Endothelial cell of umbilical vein (primary cell): ENCODE measurements at regions not wholly inside any gene's neighbourhood (a gene's known extent, or its start where the extent isn't known, plus 50 kb on each side); places are given as distances from the start of the nearest gene placed in this dataset.

Experiments used
- CTCF ChIP-seq, 2 donors: IDR thresholded peaks; 1 replicate in 1 of 2; 2 replicates in 1 of 2; pipeline ENCODE4 v1.5.1; 2011; ENCODE audit warnings: low read length in 2 of 2, mild to moderate bottlenecking in 2 of 2, moderate library complexity in 2 of 2, control low read depth in 1 of 2, inconsistent platforms in 1 of 2, low read depth in 1 of 2; ENCODE audit not compliant: insufficient read depth in 1 of 2; ENCODE audit errors: extremely low read depth in 1 of 2
- POLR2A ChIP-seq: IDR thresholded peaks from 2 replicates; pipeline ENCODE4 v1.6.1; 2012; ENCODE audit warnings: low read depth, mild to moderate bottlenecking, control low read depth, low read length

- TF ChIP-seq POLR2A = no peak
- TF ChIP-seq CTCF (IDR thresholded peaks at IDR 0.05; ENCODE audit: extremely low read depth in 1 of 2, insufficient read depth in 1 of 2, low read depth in 1 of 2, low read length in 2 of 2) = no peak
Measured at GRCh38 chr6:14364370-14364769, 246.8 kb downstream of the CD83 start.
